Pancreas (tissue), 10 donors: ENCODE measurements at regions not wholly inside any gene's neighbourhood (a gene's known extent, or its start where the extent isn't known, plus 50 kb on each side); places are given as distances from the start of the nearest gene placed in this dataset.
A peak's percentile ranks its signal among the peaks of the same experiment; 100 is the strongest.

Experiments used
- ATAC-seq, 4 donors: fragments of 200-7000 bp; cut with Tn5 transposase; one replicate each; pipeline versions ENCODE4 v1.8.0 to v1.9.1; 2020; ENCODE audit warnings: mild to moderate bottlenecking in 4 of 4, moderate library complexity in 4 of 4
- DNase-seq, 6 donors: peaks; one replicate each; pipeline ENCODE4 v3.0.0-alpha.2; 2020
- FAIRE-seq: peaks from 2 replicates; lab custom pipeline; 2012; peaks lifted over from hg19 to GRCh38; lab: Jason Lieb, UNC
- H3K27ac ChIP-seq, 4 donors: fragments of 200-600 bp; sonication (generic); 1 replicate in 3 of 4; 2 replicates in 1 of 4; pipeline versions ENCODE4 v1.5.0 to v1.8.0; 2020
- H3K27me3 ChIP-seq, 4 donors: fragments of 200-600 bp; one replicate each; pipeline ENCODE4 v1.8.0; 2021
- H3K36me3 ChIP-seq, 3 donors: fragments of 200-600 bp; sonication (generic) in 1 of 3; one replicate each; pipeline versions ENCODE4 v1.5.0 to v1.8.0; 2020 to 2021
- H3K4me1 ChIP-seq, 3 donors: fragments of 200-600 bp; one replicate each; pipeline ENCODE4 v1.8.0; 2021
- H3K4me3 ChIP-seq, 4 donors: fragments of 200-600 bp; sonication (generic) in 2 of 4; one replicate each; pipeline versions ENCODE4 v1.5.0 to v1.8.0; 2020 to 2021
- H3K9me3 ChIP-seq, 4 donors: fragments of 200-600 bp; one replicate each; pipeline ENCODE4 v1.8.0; 2021
- WGBS, 2 donors: extraction: QIAGEN DNeasy Blood & Tissue Kit; methylation state at CpG; one replicate each; pipeline ENCODE4 v1.1.7; 2013; 5-methylcytosine and 5-hydroxymethylcytosine counted together
- intact Hi-C, 3 donors: fragments of 100-400 bp; cut with DNase I; formaldehyde crosslinking; loops; one replicate each; pipeline versions ENCODE4 v1.11.1 to v1.14.2; 2022
- TF ChIP-seq, protein P1 (sequence below), 4 donors: fragments of 200-600 bp; sonication (generic) in 3 of 4; IDR thresholded peaks; one replicate each; pipeline versions ENCODE4 v1.5.0 to v1.8.0; 2021; ENCODE audit warnings: antibody characterized with exemption in 4 of 4
- donor health status: healthy with polysubstance abuse.
- donor health status: DM: no; HTN: no; CAD: no; lungs with moderate emphysema.
- donor health status: DM: no; HTN: no; CAD: no.
- donor health status: control.
- donor health status: control.
- donor health status: Bipolar disorder and iron deficiency.
- donor health status: DM: yes; HTN: yes; CAD: no.
- donor health status: DM: no; HTN: no; CAD: no.
- donor health status: DM: no; HTN: no; CAD: no.
- donor health status: DM: yes; HTN: yes; CAD: no.

DNA sequence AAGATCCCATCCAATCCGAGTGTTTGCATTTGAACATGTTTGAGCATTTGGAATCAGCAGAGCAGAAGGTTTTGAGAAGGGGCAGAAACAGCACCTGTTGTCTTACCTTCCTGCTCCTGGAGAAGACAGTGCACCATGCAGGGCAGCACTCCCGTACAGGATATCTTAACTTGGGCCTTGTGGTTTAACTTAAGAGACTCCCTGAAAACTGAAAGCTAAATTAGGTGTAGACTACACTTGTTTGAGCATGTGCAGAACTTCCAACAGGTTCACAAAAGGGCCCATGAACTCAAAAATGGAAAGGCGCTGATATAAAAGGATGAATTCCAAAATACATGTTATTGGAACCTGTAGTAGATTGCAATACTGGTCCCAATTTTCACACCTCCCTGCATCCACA, 175.4 kb upstream of the PRICKLE2 start:
- no peaks in the 10 kb centered on the region for H3K36me3 ChIP-seq
- H3K27ac ChIP-seq: no peak overlapping the region
- 70 to 78% methylated on average over 3 of the region's 3 CpGs for WGBS, 2 donors
- H3K4me1 ChIP-seq: no peaks in the 10 kb centered on the region
- DNase-seq (no peak), FAIRE-seq (no peak), ATAC-seq (no peak)
- TF ChIP-seq, protein P1, sequence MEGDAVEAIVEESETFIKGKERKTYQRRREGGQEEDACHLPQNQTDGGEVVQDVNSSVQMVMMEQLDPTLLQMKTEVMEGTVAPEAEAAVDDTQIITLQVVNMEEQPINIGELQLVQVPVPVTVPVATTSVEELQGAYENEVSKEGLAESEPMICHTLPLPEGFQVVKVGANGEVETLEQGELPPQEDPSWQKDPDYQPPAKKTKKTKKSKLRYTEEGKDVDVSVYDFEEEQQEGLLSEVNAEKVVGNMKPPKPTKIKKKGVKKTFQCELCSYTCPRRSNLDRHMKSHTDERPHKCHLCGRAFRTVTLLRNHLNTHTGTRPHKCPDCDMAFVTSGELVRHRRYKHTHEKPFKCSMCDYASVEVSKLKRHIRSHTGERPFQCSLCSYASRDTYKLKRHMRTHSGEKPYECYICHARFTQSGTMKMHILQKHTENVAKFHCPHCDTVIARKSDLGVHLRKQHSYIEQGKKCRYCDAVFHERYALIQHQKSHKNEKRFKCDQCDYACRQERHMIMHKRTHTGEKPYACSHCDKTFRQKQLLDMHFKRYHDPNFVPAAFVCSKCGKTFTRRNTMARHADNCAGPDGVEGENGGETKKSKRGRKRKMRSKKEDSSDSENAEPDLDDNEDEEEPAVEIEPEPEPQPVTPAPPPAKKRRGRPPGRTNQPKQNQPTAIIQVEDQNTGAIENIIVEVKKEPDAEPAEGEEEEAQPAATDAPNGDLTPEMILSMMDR (IDR thresholded peaks at IDR 0.05): no peak
- H3K27me3 ChIP-seq: no peaks in the 10 kb centered on the region
- intact Hi-C loops: no loop called here
- H3K9me3 ChIP-seq: no peaks in the 10 kb centered on the region
- H3K4me3 ChIP-seq: no peak overlapping the region

DNA sequence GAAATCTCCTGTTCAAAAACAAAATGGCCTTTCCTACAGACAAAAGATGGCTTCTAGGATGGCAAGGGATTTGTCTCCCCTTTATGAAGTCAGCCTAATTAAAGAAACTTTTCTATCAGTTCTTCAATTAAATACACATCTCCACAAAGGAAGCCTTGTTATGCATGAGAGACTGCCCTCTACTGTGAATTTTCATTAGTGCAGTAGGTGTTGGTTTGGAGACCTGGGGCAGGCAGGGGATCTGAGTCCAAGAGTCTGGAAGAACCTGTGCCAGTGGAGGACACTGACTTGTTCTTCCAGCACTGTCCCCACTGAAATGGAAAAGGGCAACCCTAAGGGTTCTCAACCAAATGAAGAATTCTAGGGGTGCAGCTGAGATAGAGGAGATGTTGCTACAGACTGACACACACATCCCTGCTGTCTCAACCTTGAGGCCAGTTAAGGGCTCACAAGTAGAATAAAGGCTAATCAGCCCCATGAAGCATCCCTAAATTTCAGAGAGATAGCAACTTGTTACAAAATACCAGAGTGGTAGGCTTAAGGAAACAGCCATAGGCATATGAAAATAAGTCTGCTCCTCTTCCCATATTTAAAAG, 174.0 kb upstream of the PRICKLE2 start:
- no peaks in the 10 kb centered on the region for H3K27me3 ChIP-seq
- TF ChIP-seq, protein P1 (IDR thresholded peaks at IDR 0.05): peak in 3 of 4 donors; percentile 59 to 64 (median 59)
- H3K27ac ChIP-seq: no peak overlapping the region
- no peaks in the 10 kb centered on the region for H3K36me3 ChIP-seq
- intact Hi-C loops: loop anchor here in 2 of 3 donors (5.0 kb wide), 2 partner anchors 367 to 372 kb away; no protein-coding TSS in a partner anchor
- H3K4me1 ChIP-seq: no peaks in the 10 kb centered on the region
- ATAC-seq (peak; percentile 58 to 93 (median 86)), DNase-seq (peak in 2 of 6 donors; percentile 14 to 48), FAIRE-seq (peak; percentile 65)
- H3K9me3 ChIP-seq: no peaks in the 10 kb centered on the region
- H3K4me3 ChIP-seq: no peak overlapping the region

DNA sequence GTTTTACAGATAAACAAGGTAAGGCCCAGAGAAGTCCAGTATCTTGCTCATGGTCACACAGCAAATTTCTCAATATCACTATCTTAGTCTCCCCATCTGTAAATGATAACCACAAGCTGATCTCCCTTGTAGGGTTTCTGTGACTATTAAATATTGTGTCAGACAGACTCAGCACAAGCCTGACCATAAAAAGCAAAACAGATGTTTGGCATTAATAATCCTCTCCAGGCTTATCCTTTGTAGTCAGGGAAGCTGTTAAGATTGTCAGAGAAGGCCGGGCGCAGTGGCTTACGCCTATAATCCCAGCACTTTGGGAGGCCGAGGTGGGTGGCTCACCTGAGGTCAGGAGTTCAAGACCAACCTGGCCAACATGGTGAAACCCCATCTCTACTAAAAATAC, 173.2 kb upstream of the PRICKLE2 start:
- ATAC-seq: peak in 2 of 4 donors; percentile 31 to 42
- Histone ChIP-seq H3K27ac (no peak overlapping the region), H3K36me3 (no peaks in the 10 kb centered on the region), H3K4me3 (no peak overlapping the region), H3K9me3 (no peaks in the 10 kb centered on the region), H3K27me3 (no peaks in the 10 kb centered on the region), H3K4me1 (no peaks in the 10 kb centered on the region)
- intact Hi-C loops: loop anchor here in 2 of 3 donors (5.0 kb wide), 2 partner anchors 366 to 371 kb away; no protein-coding TSS in a partner anchor
- WGBS, 2 donors: 69 to 78% methylated on average over 4 of the region's 4 CpGs
- TF ChIP-seq, protein P1 (IDR thresholded peaks at IDR 0.05): no peak
- FAIRE-seq: no peak
- no peak for DNase-seq

DNA sequence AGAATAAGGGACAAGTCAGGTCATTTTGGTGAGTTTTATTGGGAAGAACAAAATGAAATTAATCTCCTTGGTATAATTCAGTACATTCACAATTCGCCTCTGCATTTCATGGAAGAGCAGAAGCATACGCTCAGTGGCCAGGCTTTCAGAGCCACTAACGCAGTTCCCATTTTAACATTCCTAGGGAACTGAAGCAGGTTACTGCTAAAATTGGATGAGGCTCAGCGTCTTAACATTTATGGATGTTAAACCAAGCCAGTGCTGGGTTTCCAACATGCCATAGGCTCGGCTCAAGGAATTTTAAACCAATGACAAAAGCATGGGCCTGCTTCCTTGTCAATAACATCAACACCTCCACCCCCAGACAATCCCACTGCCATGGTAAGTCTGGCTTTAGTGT, 172.7 kb upstream of the PRICKLE2 start:
- intact Hi-C loops: loop anchor here in 2 of 3 donors (5.0 kb wide), 2 partner anchors 366 to 371 kb away; no protein-coding TSS in a partner anchor
- WGBS, 2 donors: 86 to 92% methylated on average over 5 of the region's 5 CpGs
- no peak for FAIRE-seq
- TF ChIP-seq, protein P1 (IDR thresholded peaks at IDR 0.05): no peak
- Histone ChIP-seq H3K27me3 (no peaks in the 10 kb centered on the region), H3K36me3 (no peaks in the 10 kb centered on the region), H3K4me1 (no peaks in the 10 kb centered on the region), H3K9me3 (no peaks in the 10 kb centered on the region), H3K27ac (no peak overlapping the region), H3K4me3 (no peak overlapping the region)
- DNase-seq: no peak
- ATAC-seq: no peak

DNA sequence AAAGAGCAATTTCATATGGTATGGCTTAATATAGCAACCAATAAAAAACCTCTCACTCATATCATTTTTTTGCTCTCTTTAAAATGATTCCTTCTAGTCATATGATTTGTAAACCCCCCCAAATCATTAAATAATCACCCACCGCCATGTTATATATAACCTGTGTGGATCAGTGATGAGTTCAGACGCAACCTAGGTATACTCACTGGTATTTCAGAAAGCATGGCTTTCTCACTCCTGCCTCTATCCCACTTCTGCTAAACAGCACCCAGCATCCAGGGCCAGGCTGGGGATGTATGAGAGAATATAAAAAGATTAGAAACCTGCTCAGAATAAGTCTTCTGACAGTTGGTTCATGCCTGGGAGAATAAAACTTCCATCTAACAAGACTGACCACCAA, 172.3 kb upstream of the PRICKLE2 start:
- ATAC-seq: no peak
- Histone ChIP-seq H3K27me3 (no peaks in the 10 kb centered on the region), H3K9me3 (no peaks in the 10 kb centered on the region), H3K4me1 (no peaks in the 10 kb centered on the region), H3K27ac (no peak overlapping the region), H3K4me3 (no peak overlapping the region), H3K36me3 (no peaks in the 10 kb centered on the region)
- 97 to 98% methylated on average over 2 of the region's 2 CpGs for WGBS, 2 donors
- TF ChIP-seq, protein P1 (IDR thresholded peaks at IDR 0.05): no peak
- intact Hi-C loops: loop anchor here in 2 of 3 donors (5.0 kb wide), 2 partner anchors 365 to 370 kb away; no protein-coding TSS in a partner anchor
- no peak for DNase-seq
- no peak for FAIRE-seq
